ENCODE measurements at regions not wholly inside any gene's neighbourhood (a gene's known extent, or its start where the extent isn't known, plus 50 kb on each side); places are given as distances from the start of the nearest gene placed in this dataset.
"Not testable (repeated sequence)": the region's sequence is repeated elsewhere in the genome, so short reads cannot be mapped to it uniquely, and the experiment has no call there.

DNA sequence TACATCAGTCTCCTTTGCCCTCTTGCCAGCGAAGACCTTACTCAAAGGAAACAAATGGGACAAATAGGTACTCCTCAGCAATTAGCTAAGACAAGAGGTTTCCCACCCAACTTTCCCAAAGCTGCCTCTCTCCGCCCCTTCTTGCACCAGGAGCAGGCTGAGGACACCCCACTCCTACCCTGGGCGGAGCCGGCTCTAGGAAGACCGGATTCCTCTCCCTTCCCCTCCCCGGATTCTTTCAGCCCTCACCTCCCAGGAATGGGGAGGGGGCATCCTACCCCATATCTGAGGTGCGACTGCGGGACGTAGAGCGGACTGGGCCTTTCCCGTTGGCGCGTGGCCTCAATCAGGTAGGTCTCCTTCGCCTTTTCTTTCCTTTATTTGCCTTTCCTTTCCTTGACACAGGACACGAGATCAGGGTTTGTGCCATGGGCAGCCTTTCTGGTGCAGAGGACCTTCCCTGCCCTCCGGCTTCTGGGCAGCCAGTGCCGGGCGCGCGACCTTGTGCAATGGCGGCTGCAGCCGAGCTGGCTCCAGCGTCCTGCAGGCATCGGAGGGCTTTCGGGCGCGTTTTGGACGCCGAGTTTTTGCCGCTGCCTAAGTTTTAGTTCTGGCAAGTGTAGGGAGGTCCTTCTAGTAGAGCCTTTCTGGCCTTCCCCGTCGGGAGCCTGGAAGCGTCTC, 279.9 kb downstream of the PLS3 start:
- DNase-seq (ENCODE audit: low spot score): not testable (repeated sequence)

DNA sequence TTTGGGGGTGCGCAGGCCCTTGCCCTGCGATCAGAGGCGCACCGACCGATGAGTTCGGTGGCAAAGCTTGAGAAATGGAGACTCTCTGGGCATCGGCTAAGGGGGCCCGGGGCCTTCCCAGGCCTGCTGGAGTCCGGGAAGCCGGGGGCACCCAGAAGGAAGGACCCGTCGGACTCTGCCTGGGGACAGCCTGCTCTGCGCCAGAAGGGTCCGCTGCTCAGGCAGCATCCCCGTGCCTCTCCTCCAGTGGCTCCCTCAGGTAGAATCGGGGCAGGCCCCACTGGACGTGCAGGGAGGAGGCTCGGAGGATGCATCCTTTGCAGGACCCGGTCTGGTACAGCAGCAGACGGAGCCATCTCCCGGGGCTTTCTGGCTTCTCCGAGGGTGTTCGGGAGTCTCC, 290.0 kb downstream of the PLS3 start:
- DNase-seq (ENCODE audit: low spot score): not testable (repeated sequence)

DNA sequence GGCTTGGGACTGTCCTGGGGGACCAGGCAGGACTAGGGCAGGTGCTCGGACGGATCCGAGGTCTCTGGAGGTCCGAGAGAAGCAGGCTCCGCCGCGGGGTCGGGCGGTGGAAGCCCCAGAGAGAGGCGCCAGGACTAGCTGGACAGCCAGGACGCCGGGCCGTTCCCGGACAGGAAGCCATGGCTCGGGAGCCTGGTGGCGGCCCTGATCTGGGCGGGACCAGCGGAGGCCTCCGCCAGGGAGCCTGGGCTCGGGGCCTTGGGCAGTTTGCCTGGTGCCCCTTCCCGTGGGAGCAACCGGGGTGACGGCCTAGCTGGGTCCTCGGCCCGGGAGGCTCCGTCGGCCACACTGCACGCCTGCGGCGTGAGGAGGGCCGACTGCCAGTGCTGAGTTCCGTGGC, 292.3 kb downstream of the PLS3 start:
- DNase-seq (ENCODE audit: low spot score): not testable (repeated sequence)

DNA sequence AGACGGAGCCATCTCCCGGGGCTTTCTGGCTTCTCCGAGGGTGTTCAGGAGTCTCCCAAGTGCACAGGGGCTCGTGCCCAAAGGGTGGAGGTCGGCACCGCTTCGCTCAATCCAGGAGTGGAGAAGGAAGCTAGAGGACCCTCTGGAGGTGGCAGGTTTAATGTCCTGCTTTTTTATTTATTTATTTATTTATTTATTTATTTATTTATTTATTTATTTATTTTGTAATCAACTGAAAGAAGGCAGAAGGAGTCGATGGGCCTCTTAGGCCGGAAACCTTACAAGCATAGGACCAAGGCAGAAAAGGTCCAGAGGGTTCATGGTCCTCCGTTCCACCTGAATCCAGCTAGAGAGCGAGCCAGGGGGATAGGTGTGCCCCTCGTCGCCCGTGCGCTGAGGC, 289.4 kb upstream of the AGTR2 start:
- not testable (repeated sequence) for DNase-seq (ENCODE audit: low spot score)

DNA sequence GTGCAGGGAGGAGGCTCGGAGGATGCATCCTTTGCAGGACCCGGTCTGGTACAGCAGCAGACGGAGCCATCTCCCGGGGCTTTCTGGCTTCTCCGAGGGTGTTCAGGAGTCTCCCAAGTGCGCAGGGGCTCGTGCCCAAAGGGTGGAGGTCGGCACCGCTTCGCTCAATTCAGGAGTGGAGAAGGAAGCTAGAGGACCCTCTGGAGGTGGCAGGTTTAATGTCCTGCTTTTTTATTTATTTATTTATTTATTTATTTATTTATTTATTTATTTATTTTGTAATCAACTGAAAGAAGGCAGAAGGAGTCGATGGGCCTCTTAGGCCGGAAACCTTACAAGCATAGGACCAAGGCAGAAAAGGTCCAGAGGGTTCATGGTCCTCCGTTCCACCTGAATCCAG, 286.4 kb upstream of the AGTR2 start:
- not testable (repeated sequence) for DNase-seq (ENCODE audit: low spot score)

DNA sequence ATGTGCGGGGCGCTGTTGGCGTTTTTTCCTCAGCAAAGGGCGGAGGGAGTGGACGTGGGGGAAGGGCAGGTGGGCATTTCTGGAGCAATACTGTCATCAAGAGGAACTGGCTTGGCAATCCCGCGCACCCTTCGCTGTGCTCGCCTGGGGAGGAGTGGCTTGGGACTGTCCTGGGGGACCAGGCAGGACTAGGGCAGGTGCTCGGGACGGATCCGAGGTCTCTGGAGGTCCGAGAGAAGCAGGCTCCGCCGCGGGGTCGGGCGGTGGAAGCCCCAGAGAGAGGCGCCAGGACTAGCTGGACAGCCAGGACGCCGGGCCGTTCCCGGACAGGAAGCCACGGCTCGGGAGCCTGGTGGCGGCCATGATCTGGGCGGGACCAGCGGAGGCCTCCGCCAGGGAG, 282.5 kb upstream of the AGTR2 start:
- not testable (repeated sequence) for DNase-seq (ENCODE audit: low spot score)

DNA sequence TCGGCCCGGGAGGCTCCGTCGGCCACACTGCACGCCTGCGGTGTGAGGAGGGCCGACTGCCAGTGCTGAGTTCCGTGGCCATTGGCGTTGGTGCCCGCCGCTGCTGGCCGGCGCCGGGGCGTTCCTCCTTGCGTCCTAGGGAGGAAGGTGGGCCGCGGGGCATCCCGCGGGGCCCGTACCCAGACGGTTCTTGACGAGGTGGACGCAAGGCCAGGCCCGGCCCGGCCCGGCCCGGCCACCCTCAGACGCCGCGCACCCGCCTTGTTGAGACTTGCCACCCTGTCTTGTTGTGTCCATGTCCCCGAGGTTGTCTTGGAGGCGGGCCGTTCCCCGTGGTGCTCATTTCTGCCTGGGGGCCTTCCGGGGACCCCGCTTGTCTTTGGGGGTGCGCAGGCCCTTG, 282.0 kb upstream of the AGTR2 start:
- DNase-seq (ENCODE audit: low spot score): not testable (repeated sequence)

DNA sequence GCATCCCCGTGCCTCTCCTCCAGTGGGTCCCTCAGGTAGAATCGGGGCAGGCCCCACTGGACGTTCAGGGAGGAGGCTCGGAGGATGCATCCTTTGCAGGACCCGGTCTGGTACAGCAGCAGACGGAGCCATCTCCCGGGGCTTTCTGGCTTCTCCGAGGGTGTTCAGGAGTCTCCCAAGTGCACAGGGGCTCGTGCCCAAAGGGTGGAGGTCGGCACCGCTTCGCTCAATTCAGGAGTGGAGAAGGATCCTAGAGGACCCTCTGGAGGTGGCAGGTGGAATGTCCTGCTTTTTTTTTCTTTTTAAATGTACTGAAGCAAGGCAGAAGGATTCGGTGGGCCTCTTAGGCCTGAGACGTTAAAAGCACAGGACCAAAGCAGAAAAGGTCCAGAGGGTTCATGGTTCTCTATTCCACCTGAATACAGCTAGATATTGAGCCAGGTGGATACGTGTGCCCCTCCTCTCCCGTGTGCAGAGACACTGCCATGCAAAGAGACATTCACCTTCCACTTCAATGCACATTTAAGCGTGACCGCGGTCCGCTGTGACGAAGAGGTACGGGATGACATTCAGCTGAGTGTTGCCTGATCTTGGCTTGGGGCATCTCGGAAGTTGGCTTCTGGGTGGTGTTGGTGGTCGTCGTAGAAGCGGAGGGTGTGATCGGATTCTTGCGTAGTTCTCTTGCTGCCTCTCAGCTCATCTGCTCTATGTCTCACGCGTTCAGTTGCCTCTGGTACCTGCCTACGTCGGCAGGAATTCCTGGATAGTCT, 281.2 kb upstream of the AGTR2 start:
- no peak for DNase-seq (ENCODE audit: low spot score)

DNA sequence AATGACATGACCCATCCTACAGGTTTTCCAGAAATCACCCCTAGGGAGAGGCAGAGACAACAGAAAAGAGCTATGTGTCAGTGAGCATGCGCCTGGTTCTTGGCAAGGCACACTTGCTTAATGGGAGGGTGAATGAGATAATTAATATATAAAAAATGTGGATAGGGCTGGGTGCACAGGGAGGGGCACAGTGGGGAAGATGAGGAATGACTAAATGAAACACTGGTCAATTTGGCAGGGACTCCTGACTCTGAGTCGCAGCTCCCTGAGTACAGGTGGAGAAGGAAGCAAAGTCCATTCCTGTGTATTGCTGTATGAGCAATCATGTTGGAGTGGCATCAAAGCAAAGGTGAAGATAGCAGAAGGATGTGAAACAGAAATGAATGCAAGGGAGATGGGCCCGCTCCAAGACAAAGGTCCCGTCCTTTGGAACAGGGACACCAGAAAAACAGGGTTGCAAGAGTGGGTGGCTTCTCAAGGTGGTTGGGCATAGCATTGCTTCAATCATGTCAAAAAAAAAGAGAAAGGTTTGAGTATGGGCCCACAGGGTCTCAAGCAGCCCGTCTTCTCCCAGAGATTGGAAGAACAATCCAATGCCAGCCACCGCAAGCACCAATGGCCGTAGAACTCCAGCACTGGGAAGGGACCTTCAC, 278.4 kb upstream of the AGTR2 start:
- no peak for DNase-seq (ENCODE audit: low spot score)

DNA sequence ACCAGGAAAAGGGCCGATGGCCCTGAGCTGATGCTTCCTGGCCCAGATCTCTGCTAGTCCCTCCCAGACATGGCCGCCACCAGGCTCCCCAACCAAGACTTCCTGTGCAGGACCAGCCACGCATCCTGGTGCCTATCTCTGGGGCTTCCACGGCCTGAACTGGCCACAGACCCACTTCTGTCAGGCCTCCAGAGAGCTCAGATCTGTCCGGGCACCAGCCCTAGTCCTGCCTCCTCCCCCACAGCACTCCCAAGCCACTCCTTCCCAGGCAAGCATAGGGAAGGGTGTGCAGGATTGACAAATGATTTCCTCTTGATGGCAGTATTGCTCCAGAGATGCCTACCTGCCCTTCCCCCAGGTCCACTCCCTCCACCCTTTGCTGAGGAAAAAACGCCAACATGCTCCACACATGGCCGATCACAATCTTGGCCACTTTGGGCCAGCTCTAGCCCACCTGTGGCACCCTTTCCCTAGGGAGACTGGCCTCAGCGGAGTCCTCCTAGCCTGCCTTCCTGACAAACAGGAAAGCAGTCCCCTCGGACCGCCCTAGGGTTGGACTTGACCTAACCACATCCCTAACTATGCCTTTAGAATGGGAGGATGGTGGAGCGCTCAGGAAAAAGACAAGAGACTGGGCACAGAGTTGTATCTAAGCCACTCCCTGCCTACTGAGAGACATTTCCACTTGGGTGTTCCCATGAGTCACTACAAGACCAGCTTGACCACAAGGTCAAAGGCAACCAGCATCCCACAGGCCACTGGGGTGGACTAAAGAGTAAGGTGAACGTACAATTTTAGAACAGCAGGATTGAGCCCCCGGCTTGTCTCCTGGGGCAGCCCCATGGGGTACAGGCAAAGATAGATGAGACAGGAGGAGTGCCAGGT, 277.5 kb upstream of the AGTR2 start:
- peak; percentile 66 for DNase-seq (ENCODE audit: low spot score)

DNA sequence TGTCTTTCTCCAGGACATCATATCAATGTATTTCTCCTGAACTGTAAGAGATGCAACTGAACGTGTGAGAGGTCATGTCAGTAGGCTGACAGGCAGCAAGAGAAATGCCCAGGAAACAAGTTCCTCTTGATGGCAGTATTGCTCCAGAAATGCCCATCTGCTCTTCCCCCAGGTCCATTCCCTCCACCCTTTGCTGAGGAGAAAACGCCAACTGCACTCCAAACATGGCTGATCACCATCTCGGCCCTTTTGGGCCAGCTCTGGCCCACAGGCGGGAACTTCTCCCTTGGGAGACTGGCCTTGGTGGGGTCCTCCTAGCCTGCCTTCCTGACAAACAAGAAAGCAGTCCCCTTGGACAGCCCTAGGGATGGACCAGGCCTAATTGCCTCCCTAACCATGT, 276.5 kb upstream of the AGTR2 start:
- peak; percentile 21 for DNase-seq (ENCODE audit: low spot score)

DNA sequence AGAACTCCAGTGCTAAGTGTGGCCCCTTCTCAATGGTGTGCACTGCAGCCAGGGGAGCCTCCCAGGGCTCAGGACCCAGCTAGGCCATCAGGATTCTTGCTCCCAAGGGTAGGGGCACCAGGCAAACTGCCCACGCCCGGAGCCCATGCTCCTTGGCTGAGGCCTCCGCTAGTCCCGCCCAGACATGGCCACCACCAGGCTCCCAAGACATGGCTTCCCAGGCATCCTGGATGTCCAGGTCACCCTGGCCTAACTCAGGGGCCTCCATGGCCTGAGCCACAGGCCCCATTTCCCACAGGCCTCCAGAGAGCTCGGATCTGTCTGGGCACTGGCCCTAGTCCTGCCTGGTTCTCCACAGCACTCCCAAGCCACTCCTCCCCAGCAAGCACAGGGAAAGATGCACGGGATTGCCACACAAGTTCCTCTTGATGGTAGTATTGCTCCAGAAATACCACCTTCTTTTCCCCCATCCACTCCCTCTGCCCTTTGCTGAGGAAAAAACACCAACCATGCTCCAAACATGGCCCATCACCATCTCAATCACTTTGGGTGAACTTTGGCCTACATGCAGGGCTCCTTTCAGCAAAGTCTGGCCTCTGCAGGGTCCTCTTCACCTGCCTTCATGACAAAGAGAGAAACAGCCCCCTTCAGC, 274.7 kb upstream of the AGTR2 start:
- no peak for DNase-seq (ENCODE audit: low spot score)

DNA sequence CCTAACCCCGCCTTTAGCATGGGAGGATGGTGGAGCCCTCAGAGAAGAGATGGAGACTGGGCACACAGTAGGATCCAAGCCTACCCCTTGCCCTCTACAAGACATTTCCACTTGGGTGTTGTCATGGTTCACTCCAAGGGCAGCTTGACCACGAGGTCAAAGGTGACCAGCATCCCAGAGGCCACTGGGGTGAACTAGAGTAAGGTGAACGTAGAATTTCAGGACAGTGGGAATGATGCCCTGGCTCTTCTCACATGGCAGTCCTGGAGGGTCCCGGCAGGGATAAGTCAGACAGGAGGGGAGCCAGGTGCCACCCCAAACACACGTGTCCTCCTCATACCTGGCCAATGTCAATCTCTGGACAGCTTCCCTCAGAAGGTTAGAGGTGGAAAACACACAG, 274.2 kb upstream of the AGTR2 start:
- no peak for DNase-seq (ENCODE audit: low spot score)

DNA sequence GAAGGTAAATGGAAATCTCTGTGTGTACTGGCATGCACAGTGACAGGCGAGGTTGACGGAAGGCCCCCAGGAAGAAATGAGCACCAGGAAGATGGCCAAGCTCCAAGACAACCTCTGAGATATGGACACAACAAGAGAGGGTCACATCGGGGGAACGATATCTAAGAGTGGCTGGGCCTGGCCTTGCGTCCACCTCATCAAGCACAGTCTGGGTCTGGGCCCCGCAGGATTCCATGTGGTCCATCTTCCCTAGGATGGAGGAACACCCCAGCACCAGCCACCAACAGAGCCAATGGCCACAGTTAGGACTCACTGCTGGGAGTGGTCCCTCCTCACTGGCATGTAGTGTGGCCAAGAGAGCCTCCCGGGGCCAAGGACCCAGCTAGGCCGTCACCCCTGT, 272.6 kb upstream of the AGTR2 start:
- DNase-seq (ENCODE audit: low spot score): no peak

DNA sequence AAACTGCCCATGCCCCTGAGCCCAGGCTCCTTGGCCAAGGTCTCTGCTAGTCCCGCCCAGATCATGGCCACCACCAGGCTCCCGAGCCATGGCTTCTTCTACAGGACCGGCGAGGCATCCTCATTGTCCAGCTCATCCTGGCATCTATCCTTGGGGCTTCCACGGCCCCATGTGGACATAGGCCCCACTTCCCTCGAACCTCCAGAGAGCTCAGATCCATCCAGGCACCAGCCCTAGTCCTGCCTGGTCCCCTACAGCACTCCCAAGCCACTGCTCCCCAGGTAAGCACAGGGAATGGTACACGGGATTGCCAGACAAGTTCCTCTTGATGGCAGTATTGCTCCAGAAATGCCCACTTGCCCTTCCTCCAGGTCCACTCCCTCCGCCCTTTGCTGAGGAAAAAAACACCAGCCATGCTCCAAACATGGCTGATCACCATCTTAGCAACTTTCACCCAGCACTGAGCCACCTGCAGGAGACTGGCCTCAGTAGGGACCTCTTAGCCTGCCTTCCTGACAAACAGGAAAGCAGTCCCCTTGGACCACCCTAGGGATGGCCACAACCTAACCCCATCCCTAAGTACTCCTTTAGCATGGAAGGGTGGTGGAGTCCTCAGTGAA, 272.1 kb upstream of the AGTR2 start:
- no peak for DNase-seq (ENCODE audit: low spot score)

DNA sequence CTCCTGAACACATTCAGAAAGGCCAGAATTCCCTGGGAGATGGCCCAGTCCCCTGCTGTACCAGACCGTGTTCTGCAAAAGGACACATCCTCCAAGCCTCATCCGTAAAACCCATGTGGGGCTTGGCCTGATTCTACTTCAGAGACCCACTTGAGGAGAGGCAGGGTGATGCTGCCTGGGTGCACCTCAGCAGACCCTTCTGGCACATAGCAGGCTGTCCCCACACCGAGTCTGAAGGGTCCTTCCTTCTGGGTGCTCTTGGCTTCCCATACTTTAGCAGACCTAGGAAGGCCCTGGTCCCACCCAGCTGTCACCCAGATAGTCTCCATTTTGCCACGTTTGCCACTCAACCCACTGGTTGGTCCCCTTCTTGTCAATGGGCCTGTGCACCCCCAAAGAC, 270.1 kb upstream of the AGTR2 start:
- DNase-seq (ENCODE audit: low spot score): no peak

DNA sequence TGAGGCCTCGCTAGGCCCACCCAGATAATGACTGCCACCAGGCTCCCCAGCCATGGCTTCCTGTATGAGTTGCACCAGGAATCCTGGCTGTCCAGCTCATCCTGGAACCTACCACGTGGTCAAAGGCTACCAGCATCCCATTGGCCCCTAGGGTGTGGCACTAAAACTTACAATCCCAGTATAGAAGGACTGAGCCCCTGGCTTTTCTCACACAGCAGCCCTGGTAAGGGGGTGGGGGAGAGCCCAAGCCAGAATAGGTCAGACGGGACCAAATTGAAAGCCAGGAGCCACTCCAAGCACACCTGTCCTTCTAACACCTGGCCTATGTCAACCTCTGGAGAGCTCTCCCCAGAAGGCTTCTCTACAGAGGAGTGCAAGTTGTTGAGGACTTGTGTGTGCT, 269.3 kb upstream of the AGTR2 start:
- no peak for DNase-seq (ENCODE audit: low spot score)

DNA sequence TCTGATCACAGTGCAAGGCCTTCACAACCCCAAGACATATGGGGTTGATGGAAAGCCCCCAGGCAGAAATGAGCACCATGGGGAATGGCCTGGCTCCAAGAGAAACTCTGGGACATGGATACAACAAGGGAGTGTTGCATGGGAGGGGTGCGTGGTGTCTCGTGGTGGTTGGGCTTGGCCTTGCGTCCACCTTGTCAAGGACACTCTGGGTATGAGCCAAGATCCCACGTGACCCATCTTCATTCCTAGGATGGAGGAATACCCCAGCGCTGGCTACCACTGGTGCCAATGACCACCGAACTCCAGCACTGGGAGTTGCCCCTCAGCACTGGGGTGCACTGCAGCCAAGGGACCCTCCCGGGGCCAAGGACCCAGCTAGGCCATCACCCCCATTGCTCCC, 267.5 kb upstream of the AGTR2 start:
- DNase-seq (ENCODE audit: low spot score): no peak

DNA sequence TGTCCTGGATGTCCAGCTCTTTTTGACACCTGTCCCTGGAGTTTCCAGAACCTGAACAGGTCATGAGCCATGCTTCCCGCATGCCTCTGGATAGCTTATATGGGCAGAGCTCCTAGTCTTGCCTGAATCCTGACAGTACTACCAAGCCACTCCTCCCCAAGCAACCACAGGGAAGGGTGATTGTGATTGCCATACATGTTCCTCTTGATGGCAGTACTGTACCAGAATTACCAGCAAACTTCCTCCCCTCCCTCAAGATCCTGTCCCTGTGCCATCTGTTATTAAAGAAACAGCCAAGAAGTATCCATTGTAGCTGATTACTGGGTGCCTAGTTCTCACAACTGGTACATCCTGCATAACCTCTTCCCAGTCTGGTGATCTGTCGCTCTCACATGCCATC, 264.3 kb upstream of the AGTR2 start:
- no peak for DNase-seq (ENCODE audit: low spot score)

DNA sequence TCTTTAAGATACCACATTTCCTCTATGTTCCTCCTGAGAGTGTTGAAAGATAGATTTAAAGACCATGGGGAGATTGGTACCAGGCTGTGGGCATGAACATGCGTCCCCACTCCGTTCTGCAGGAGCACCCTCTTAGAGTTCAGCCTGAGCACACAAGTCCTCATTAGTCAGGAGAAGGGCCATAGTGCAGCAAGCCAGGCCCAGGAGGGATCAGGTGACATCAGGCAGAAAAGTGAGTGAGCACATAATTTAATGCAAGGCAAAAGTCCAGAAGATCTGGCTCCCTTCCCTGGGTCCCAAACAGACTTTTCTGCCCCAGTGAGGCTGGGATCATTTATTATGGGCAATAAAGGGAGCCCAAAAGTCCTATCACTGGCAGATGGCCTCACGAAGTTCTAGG, 263.7 kb upstream of the AGTR2 start:
- no peak for DNase-seq (ENCODE audit: low spot score)

DNA sequence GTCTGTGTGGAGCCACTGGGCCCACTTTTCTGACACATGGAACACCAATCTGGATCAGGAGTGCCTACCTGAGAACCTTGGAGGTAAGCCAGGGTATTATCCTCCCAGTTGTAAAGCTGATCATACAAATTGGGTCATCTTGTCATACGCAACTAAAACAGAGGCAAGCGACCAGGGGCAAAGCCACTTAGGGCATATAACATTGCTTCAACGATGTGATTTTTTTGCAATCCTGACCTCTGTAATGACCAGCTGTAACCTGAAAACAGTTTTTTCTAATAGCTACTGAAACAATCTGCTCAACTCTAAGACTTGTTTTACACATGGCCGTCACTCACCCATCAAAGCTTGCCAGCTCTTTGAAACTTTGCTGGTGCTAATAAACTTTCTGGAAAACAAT, 261.5 kb upstream of the AGTR2 start:
- DNase-seq (ENCODE audit: low spot score): no peak

All from SW480 (cell line).